CD4-positive, CD25-positive, alpha-beta regulatory T cell (primary cell): ENCODE measurements at regions not wholly inside any gene's neighbourhood (a gene's known extent, or its start where the extent isn't known, plus 50 kb on each side); places are given as distances from the start of the nearest gene placed in this dataset.

Experiments
- ATAC-seq, 2 donors: fragments of 150-1000 bp; cut with Tn5 transposase; one replicate each; pipeline ENCODE4 v1.10.0; 2021; ENCODE audit warnings: low read depth in 2 of 2, moderate number of reproducible peaks in 2 of 2, moderate library complexity in 1 of 2
- DNase-seq, 3 donors: peaks; one replicate each; pipeline versions ENCODE4 v3.0.0 to v3.0.0-alpha.2; 2012 to 2022; ENCODE audit warnings: mixed read lengths in 1 of 3
- H3K27ac ChIP-seq: one replicate; pipeline ENCODE4 v1.7.0; 2013; ENCODE audit warnings: mild to moderate bottlenecking, low read length; ENCODE audit not compliant: insufficient read depth, poor library complexity, severe bottlenecking
- H3K27me3 ChIP-seq: one replicate; pipeline ENCODE4 v1.7.0; 2013; ENCODE audit warnings: low read length; ENCODE audit not compliant: control insufficient read depth, insufficient read depth
- H3K36me3 ChIP-seq: one replicate; pipeline ENCODE4 v1.7.0; 2013; ENCODE audit warnings: mild to moderate bottlenecking, low read length, moderate library complexity; ENCODE audit not compliant: control insufficient read depth, insufficient read depth
- H3K4me1 ChIP-seq: 2 replicates; pipeline ENCODE4 v1.7.0; 2013; ENCODE audit warnings: mild to moderate bottlenecking, low read length; ENCODE audit not compliant: insufficient read depth, control insufficient read depth, poor library complexity, severe bottlenecking
- H3K4me3 ChIP-seq: one replicate; pipeline ENCODE4 v1.7.0; 2013; ENCODE audit warnings: low read depth, mild to moderate bottlenecking, low read length, moderate library complexity
- H3K9me3 ChIP-seq, 2 experiments: 1 replicate in 1 of 2; 2 replicates in 1 of 2; pipeline ENCODE4 v1.7.0; 2013; ENCODE audit warnings: low read length in 2 of 2, mild to moderate bottlenecking in 1 of 2, moderate library complexity in 1 of 2; ENCODE audit not compliant: control insufficient read depth in 2 of 2
- H3K27ac Mint-ChIP-seq, 3 donors: one replicate each; pipeline ENCODE4 v1.8.0; 2020 to 2022; ENCODE audit warnings: mild to moderate bottlenecking in 3 of 3, mixed read lengths in 3 of 3, moderate library complexity in 2 of 3
- H3K27me3 Mint-ChIP-seq: one replicate; pipeline ENCODE4 v1.8.0; 2022; ENCODE audit warnings: mild to moderate bottlenecking, mixed read lengths
- H3K36me3 Mint-ChIP-seq: one replicate; pipeline ENCODE4 v1.8.0; 2020; ENCODE audit warnings: mixed read lengths
- H3K4me1 Mint-ChIP-seq, 4 donors: one replicate each; pipeline ENCODE4 v1.8.0; 2020 to 2022; ENCODE audit warnings: mixed read lengths in 4 of 4, mild to moderate bottlenecking in 1 of 4
- H3K4me3 Mint-ChIP-seq, 4 donors: one replicate each; pipeline ENCODE4 v1.8.0; 2020 to 2022; ENCODE audit warnings: mild to moderate bottlenecking in 4 of 4, mixed read lengths in 4 of 4, moderate library complexity in 3 of 4
- H3K9me3 Mint-ChIP-seq, 7 donors: one replicate each; pipeline ENCODE4 v1.8.0; 2020 to 2022; ENCODE audit warnings: mixed read lengths in 7 of 7, mild to moderate bottlenecking in 3 of 7, moderate library complexity in 2 of 7

- H3K4me3 Mint-ChIP-seq, result no peak overlapping the region
- no peaks in the 10 kb centered on the region for H3K27me3 Mint-ChIP-seq
- Histone ChIP-seq H3K4me1 (no peaks in the 10 kb centered on the region), H3K4me3 (no peak overlapping the region), H3K27me3 (no peaks in the 10 kb centered on the region), H3K9me3 (no peaks in the 10 kb centered on the region), H3K27ac (no peak overlapping the region), H3K36me3 (no peaks in the 10 kb centered on the region)
- DNase-seq (no peak), ATAC-seq (no peak)
- no peaks in the 10 kb centered on the region for H3K36me3 Mint-ChIP-seq
- H3K4me1 Mint-ChIP-seq, result no peaks in the 10 kb centered on the region
- no peak overlapping the region for H3K27ac Mint-ChIP-seq
- H3K9me3 Mint-ChIP-seq, result peaks cover 0 to 3% (median under 1%) of the 10 kb centered on the region in 7 donors
Measured at GRCh38 chr7:1311406-1312135, 78.9 kb downstream of the UNCX start.

GRCh38 chr7:1312136-1313070, 79.7 kb downstream of the UNCX start:
- Mint-ChIP-seq H3K9me3 (peaks cover 0 to 3% (median 0%) of the 10 kb centered on the region in 7 donors), H3K4me3 (no peak overlapping the region), H3K27me3 (no peaks in the 10 kb centered on the region), H3K27ac (no peak overlapping the region), H3K36me3 (no peaks in the 10 kb centered on the region), H3K4me1 (no peaks in the 10 kb centered on the region)
- Histone ChIP-seq H3K4me3 (no peak overlapping the region), H3K4me1 (no peaks in the 10 kb centered on the region), H3K36me3 (no peaks in the 10 kb centered on the region), H3K27ac (no peak overlapping the region), H3K27me3 (no peaks in the 10 kb centered on the region), H3K9me3 (no peaks in the 10 kb centered on the region)
- ATAC-seq (no peak), DNase-seq (no peak)

GRCh38 chr7:1313613-1314012, 80.9 kb downstream of the UNCX start:
- ATAC-seq (no peak), DNase-seq (no peak)
- Mint-ChIP-seq H3K4me1 (no peaks in the 10 kb centered on the region), H3K27me3 (no peaks in the 10 kb centered on the region), H3K9me3 (no peaks in the 10 kb centered on the region), H3K4me3 (no peak overlapping the region), H3K36me3 (no peaks in the 10 kb centered on the region), H3K27ac (no peak overlapping the region)
- Histone ChIP-seq H3K4me3 (no peak overlapping the region), H3K36me3 (no peaks in the 10 kb centered on the region), H3K9me3 (no peaks in the 10 kb centered on the region), H3K27ac (no peak overlapping the region), H3K4me1 (no peaks in the 10 kb centered on the region), H3K27me3 (no peaks in the 10 kb centered on the region)

GRCh38 chr7:1314021-1314907, 81.6 kb downstream of the UNCX start:
- Mint-ChIP-seq H3K4me3 (no peak overlapping the region), H3K27ac (no peak overlapping the region), H3K27me3 (no peaks in the 10 kb centered on the region), H3K4me1 (no peaks in the 10 kb centered on the region), H3K9me3 (no peaks in the 10 kb centered on the region), H3K36me3 (no peaks in the 10 kb centered on the region)
- Histone ChIP-seq H3K36me3 (no peaks in the 10 kb centered on the region), H3K4me1 (no peaks in the 10 kb centered on the region), H3K27ac (no peak overlapping the region), H3K4me3 (no peak overlapping the region), H3K27me3 (no peaks in the 10 kb centered on the region), H3K9me3 (no peaks in the 10 kb centered on the region)
- ATAC-seq, result no peak
- DNase-seq, result no peak

- Histone ChIP-seq H3K27me3 (no peaks in the 10 kb centered on the region), H3K27ac (no peak overlapping the region), H3K9me3 (no peaks in the 10 kb centered on the region), H3K4me3 (no peak overlapping the region), H3K4me1 (no peaks in the 10 kb centered on the region), H3K36me3 (no peaks in the 10 kb centered on the region)
- no peaks in the 10 kb centered on the region for H3K36me3 Mint-ChIP-seq
- no peak overlapping the region for H3K4me3 Mint-ChIP-seq
- H3K9me3 Mint-ChIP-seq, result no peaks in the 10 kb centered on the region
- no peak for ATAC-seq
- no peak for DNase-seq
- no peak overlapping the region for H3K27ac Mint-ChIP-seq
- H3K27me3 Mint-ChIP-seq, result no peaks in the 10 kb centered on the region
- H3K4me1 Mint-ChIP-seq, result no peaks in the 10 kb centered on the region
Measured at GRCh38 chr7:1314908-1315450, 82.3 kb downstream of the UNCX start.

GRCh38 chr7:1316086-1316485, 83.4 kb downstream of the UNCX start:
- no peaks in the 10 kb centered on the region for H3K27me3 ChIP-seq
- H3K4me1 ChIP-seq, result no peaks in the 10 kb centered on the region
- no peak overlapping the region for H3K27ac ChIP-seq
- Mint-ChIP-seq H3K9me3 (no peaks in the 10 kb centered on the region), H3K4me1 (no peaks in the 10 kb centered on the region), H3K4me3 (no peak overlapping the region), H3K27me3 (no peaks in the 10 kb centered on the region), H3K27ac (no peak overlapping the region), H3K36me3 (no peaks in the 10 kb centered on the region)
- no peak overlapping the region for H3K4me3 ChIP-seq
- DNase-seq (no peak), ATAC-seq (no peak)
- no peaks in the 10 kb centered on the region for H3K9me3 ChIP-seq
- H3K36me3 ChIP-seq, result no peaks in the 10 kb centered on the region

GRCh38 chr7:1317646-1318045, 85.0 kb downstream of the UNCX start:
- Mint-ChIP-seq H3K4me1 (no peaks in the 10 kb centered on the region), H3K4me3 (no peak overlapping the region), H3K27me3 (no peaks in the 10 kb centered on the region), H3K36me3 (no peaks in the 10 kb centered on the region), H3K9me3 (no peaks in the 10 kb centered on the region), H3K27ac (no peak overlapping the region)
- H3K27ac ChIP-seq, result no peak overlapping the region
- H3K27me3 ChIP-seq, result no peaks in the 10 kb centered on the region
- H3K36me3 ChIP-seq, result no peaks in the 10 kb centered on the region
- H3K9me3 ChIP-seq, result no peaks in the 10 kb centered on the region
- ATAC-seq (no peak), DNase-seq (no peak)
- no peaks in the 10 kb centered on the region for H3K4me1 ChIP-seq
- no peak overlapping the region for H3K4me3 ChIP-seq
